ENCODE measurements at regions not wholly inside any gene's neighbourhood (a gene's known extent, or its start where the extent isn't known, plus 50 kb on each side); places are given as distances from the start of the nearest gene placed in this dataset.

DNA sequence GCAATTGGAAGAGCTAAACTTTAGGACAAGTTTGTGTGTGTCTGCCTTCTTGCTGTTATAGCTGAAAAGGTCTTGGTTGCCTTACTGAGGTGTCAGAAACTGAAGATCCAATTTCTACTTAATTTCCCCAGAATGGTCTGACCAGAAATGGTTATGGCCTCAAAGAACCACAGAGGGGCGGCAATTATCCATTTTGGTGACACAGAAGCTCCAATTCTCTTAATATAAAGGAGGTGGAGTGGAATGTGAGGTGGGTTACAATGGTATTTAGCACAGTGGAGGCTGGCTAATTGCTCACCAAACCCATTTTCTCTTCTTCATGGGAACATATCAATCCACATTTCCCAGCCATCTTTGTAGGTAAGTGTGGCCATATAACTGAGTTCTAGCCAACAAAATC lies 1157.2 kb downstream of the OLFM4 start:
- DNase-seq (ENCODE audit: extremely low spot score, unreplicated experiment): no peak
- Mint-ChIP-seq H3K27ac (peak overlapping the region; percentile 6), H3K27me3 (no peaks in the 10 kb centered on the region), H3K36me3 (no peaks in the 10 kb centered on the region), H3K4me3 (no peak overlapping the region), H3K4me1 (ENCODE audit: unreplicated experiment) (peaks cover 24% of the 10 kb centered on the region), H3K9me3 (no peaks in the 10 kb centered on the region)
- TF ChIP-seq, protein P1, sequence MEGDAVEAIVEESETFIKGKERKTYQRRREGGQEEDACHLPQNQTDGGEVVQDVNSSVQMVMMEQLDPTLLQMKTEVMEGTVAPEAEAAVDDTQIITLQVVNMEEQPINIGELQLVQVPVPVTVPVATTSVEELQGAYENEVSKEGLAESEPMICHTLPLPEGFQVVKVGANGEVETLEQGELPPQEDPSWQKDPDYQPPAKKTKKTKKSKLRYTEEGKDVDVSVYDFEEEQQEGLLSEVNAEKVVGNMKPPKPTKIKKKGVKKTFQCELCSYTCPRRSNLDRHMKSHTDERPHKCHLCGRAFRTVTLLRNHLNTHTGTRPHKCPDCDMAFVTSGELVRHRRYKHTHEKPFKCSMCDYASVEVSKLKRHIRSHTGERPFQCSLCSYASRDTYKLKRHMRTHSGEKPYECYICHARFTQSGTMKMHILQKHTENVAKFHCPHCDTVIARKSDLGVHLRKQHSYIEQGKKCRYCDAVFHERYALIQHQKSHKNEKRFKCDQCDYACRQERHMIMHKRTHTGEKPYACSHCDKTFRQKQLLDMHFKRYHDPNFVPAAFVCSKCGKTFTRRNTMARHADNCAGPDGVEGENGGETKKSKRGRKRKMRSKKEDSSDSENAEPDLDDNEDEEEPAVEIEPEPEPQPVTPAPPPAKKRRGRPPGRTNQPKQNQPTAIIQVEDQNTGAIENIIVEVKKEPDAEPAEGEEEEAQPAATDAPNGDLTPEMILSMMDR (conservative IDR thresholded peaks at IDR 0.05): peak; percentile 73

DNA sequence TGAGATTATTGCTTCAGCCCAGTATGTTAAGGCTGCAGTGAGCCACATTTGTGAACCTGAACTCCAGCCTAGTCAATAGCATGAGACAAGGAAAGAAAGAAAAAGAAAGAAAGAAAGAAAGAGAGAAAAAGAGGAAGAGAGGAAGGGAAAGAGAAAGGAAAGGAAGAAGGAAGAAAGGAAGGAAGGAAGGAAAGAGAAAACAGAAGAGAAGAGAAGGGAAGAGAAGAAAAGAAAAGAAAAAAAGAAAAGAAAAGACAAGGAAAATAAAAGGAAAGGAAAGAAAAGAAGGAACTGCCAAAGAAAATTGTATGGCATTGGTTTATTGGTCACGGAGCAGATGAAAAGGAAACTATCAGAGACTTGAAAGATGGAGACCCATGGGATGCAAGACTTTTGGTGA lies 1158.8 kb downstream of the OLFM4 start:
- Mint-ChIP-seq H3K4me3 (no peak overlapping the region), H3K36me3 (no peaks in the 10 kb centered on the region), H3K9me3 (no peaks in the 10 kb centered on the region), H3K4me1 (ENCODE audit: unreplicated experiment) (peaks cover 24% of the 10 kb centered on the region), H3K27me3 (no peaks in the 10 kb centered on the region), H3K27ac (no peak overlapping the region)
- no peak for DNase-seq (ENCODE audit: extremely low spot score, unreplicated experiment)
- TF ChIP-seq, protein P1 (conservative IDR thresholded peaks at IDR 0.05): no peak

DNA sequence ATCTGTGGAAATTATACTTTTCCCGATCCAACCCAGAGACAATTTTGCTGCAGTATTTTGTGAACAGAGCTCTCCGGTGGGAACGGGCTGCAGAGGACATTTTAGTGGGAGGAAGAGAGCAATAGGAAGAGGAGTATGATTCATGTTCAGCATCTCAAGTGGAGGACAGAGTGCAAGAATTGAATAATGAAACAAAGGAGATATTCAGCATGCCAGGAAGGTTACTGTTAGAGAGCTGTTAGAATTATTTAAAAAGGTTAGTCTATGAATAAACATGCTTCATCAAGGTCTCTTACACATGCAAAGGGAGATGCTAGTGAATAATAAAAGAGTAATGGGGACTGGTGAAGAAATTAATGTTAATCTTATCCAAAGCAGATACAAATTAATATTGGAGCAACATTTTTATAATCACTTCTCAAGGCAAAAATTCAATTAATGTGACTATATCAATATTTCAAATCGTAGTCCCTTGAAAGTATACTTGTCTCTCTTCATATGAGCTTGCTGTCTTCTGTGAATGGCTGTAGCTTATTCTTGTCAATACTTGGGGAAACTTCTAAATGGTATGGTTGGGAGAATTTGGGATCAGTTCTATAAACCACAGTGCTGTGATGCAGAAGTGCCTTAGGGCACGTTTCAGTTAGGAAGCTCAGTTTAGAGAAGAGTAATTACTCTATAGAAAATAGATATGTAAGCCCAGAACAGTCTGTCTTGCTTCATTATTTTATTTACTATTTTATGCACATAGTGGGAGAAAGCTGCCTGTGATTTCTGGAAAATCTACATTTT lies 1165.8 kb downstream of the OLFM4 start:
- TF ChIP-seq, protein P1 (conservative IDR thresholded peaks at IDR 0.05): no peak
- H3K36me3 Mint-ChIP-seq: no peaks in the 10 kb centered on the region
- no peak for DNase-seq (ENCODE audit: extremely low spot score, unreplicated experiment)
- no peaks in the 10 kb centered on the region for H3K4me1 Mint-ChIP-seq (ENCODE audit: unreplicated experiment)
- no peaks in the 10 kb centered on the region for H3K9me3 Mint-ChIP-seq
- H3K27me3 Mint-ChIP-seq: no peaks in the 10 kb centered on the region
- no peak overlapping the region for H3K4me3 Mint-ChIP-seq
- H3K27ac Mint-ChIP-seq: no peak overlapping the region

DNA sequence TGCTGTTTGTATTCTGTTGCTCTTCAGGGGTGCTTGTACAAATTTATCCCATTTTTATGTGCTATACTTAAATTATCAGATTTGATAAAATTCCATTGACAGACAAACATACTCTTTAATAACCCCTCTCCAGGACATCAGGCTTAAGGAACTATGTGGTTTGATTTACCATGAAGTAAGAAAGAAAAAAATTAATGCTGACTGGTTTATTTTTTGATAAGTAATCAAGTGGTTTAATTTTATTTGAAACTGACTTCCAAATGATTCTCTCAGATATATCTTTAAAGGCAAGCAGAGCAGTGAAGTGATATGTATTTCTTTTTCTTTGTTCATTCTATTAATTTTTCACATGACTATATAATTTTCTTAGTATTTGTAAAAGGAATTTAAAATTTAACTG lies 1168.1 kb downstream of the OLFM4 start:
- Mint-ChIP-seq H3K36me3 (no peaks in the 10 kb centered on the region), H3K4me1 (ENCODE audit: unreplicated experiment) (no peaks in the 10 kb centered on the region), H3K9me3 (no peaks in the 10 kb centered on the region), H3K27ac (no peak overlapping the region), H3K4me3 (no peak overlapping the region), H3K27me3 (no peaks in the 10 kb centered on the region)
- DNase-seq (ENCODE audit: extremely low spot score, unreplicated experiment): no peak
- TF ChIP-seq, protein P1 (conservative IDR thresholded peaks at IDR 0.05): no peak

DNA sequence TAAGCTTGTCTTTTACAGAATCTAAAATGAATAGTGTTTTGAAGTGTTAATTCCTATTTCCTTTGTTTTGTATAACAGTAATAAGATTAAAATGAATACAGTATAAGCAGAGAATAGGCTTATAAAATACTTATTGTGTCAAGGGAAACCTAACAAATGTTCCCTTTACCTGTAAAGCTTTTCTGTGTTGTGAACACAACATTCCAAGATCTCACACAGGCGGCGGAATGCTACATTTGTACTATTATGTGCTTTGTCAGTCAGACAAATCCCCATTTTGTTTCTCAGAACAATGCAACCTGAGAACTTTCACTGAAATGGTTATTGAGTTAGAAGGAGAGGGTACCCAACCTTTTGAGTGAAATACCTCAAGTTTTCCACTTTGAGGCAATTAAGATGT lies 1170.3 kb downstream of the OLFM4 start:
- no peaks in the 10 kb centered on the region for H3K27me3 Mint-ChIP-seq
- H3K9me3 Mint-ChIP-seq: no peaks in the 10 kb centered on the region
- H3K4me3 Mint-ChIP-seq: no peak overlapping the region
- no peak overlapping the region for H3K27ac Mint-ChIP-seq
- H3K36me3 Mint-ChIP-seq: no peaks in the 10 kb centered on the region
- TF ChIP-seq, protein P1 (conservative IDR thresholded peaks at IDR 0.05): no peak
- no peaks in the 10 kb centered on the region for H3K4me1 Mint-ChIP-seq (ENCODE audit: unreplicated experiment)
- DNase-seq (ENCODE audit: extremely low spot score, unreplicated experiment): no peak

All from type B pancreatic cell (in vitro differentiated cells).